H1 (cell line): ENCODE measurements at regions not wholly inside any gene's neighbourhood (a gene's known extent, or its start where the extent isn't known, plus 50 kb on each side); places are given as distances from the start of the nearest gene placed in this dataset.

Experiments used
- CTCF ChIA-PET: fragments of 300-600 bp; sonication (Branson Sonifier 250); formaldehyde crosslinking; loops from one replicate; lab custom pipeline; 2021; ENCODE audit not compliant: partially characterized antibody; lab: Charles Lee
- POLR2A ChIA-PET: fragments of 300-600 bp; sonication (Branson Sonifier 250); formaldehyde crosslinking; loops from one replicate; lab custom pipeline; 2021; ENCODE audit warnings: inconsistent platforms; ENCODE audit not compliant: partially characterized antibody; lab: Charles Lee
- DNase-seq, 2 experiments: peaks; one replicate each; pipeline versions ENCODE4 v3.0.0 to v3.0.0-alpha.2; 2010 to 2022; ENCODE audit warnings: low spot score in 2 of 2, low read depth in 1 of 2, mixed read lengths in 1 of 2
- FAIRE-seq: peaks from 2 replicates; lab custom pipeline; 2011; peaks lifted over from hg19 to GRCh38; lab: Jason Lieb, UNC
- H2AFZ ChIP-seq: 2 replicates; pipeline ENCODE4 v1.8.1; 2012; ENCODE audit warnings: low read length, inconsistent platforms
- H2AK5ac ChIP-seq: 2 replicates; pipeline ENCODE4 v1.6.1; 2013; ENCODE audit warnings: low read depth, low read length
- H2BK120ac ChIP-seq: replicated peaks from 2 replicates; pipeline ENCODE3; 2013; ENCODE audit warnings: low read depth, low read length, inconsistent platforms
- H2BK12ac ChIP-seq: 2 replicates; pipeline ENCODE4 v1.6.1; 2013; ENCODE audit warnings: low read depth, low read length
- H2BK15ac ChIP-seq: 2 replicates; pipeline ENCODE4 v1.6.1; 2013; ENCODE audit warnings: low read length
- H2BK20ac ChIP-seq: 2 replicates; pipeline ENCODE4 v1.6.1; 2013; ENCODE audit warnings: low read length
- H2BK5ac ChIP-seq: 2 replicates; pipeline ENCODE4 v1.6.1; 2013; ENCODE audit warnings: low read depth, low read length
- H3K14ac ChIP-seq: 2 replicates; pipeline ENCODE4 v1.6.1; 2013; ENCODE audit warnings: inconsistent platforms; ENCODE audit not compliant: insufficient read length
- H3K18ac ChIP-seq: 2 replicates; pipeline ENCODE4 v1.6.1; 2013; ENCODE audit warnings: low read length; ENCODE audit errors: extremely low read depth
- H3K23ac ChIP-seq: 2 replicates; pipeline ENCODE4 v1.6.1; 2013; ENCODE audit warnings: inconsistent platforms; ENCODE audit not compliant: insufficient read length
- H3K23me2 ChIP-seq: 2 replicates; pipeline ENCODE4 v1.6.1; 2013; ENCODE audit warnings: low read depth, low read length
- H3K27ac ChIP-seq: 2 replicates; pipeline ENCODE4 v1.6.1; 2011; ENCODE audit warnings: low read depth, low read length, inconsistent platforms
- H3K27me3 ChIP-seq, 4 experiments: replicated peaks in 1 of 4; 1 replicate in 1 of 4; 2 replicates in 3 of 4; pipeline versions ENCODE4 v1.6.1 to v1.8.1; 2011 to 2013; ENCODE audit warnings: low read length in 3 of 4, mild to moderate bottlenecking in 3 of 4, inconsistent platforms in 2 of 4, mixed read lengths in 2 of 4, moderate library complexity in 1 of 4; ENCODE audit not compliant: control insufficient read depth in 3 of 4, insufficient read depth in 3 of 4; ENCODE audit errors: extremely low read depth in 1 of 4
- H3K36me3 ChIP-seq, 4 experiments: 2 replicates each; pipeline versions ENCODE4 v1.6.1 to v1.8.1; 2011 to 2013; ENCODE audit warnings: mild to moderate bottlenecking in 4 of 4, low read length in 3 of 4, moderate library complexity in 2 of 4, control low read depth in 1 of 4, inconsistent platforms in 1 of 4; ENCODE audit not compliant: insufficient read depth in 4 of 4, control insufficient read depth in 2 of 4
- H3K4ac ChIP-seq: replicated peaks from 2 replicates; pipeline ENCODE3; 2013; ENCODE audit warnings: low read length, low read depth, mixed read lengths, inconsistent platforms; ENCODE audit not compliant: insufficient read length
- H3K4me1 ChIP-seq, 4 experiments: replicated peaks in 1 of 4; 1 replicate in 1 of 4; 2 replicates in 3 of 4; pipeline versions ENCODE4 v1.6.1 to v1.8.1; 2011 to 2013; ENCODE audit warnings: low read length in 3 of 4, inconsistent platforms in 2 of 4, mixed read lengths in 1 of 4; ENCODE audit not compliant: insufficient read depth in 4 of 4, control insufficient read depth in 3 of 4
- H3K4me2 ChIP-seq, 2 experiments: 2 replicates each; pipeline versions ENCODE4 v1.6.1 to v1.8.1; 2011 to 2013; ENCODE audit warnings: low read depth in 2 of 2, low read length in 2 of 2, control low read depth in 1 of 2, inconsistent platforms in 1 of 2, mild to moderate bottlenecking in 1 of 2; ENCODE audit not compliant: insufficient read depth in 1 of 2
- H3K4me3 ChIP-seq, 4 experiments: fragments of 200-600, 300-600 bp in 1 of 4; sonication (generic), shearing (Covaris generic), sonication (Bioruptor Twin) in 1 of 4; 2 replicates each; pipeline versions ENCODE4 v1.5.1 to v1.8.1; 2011 to 2016; ENCODE audit warnings: low read length in 4 of 4, low read depth in 3 of 4, control low read depth in 2 of 4, inconsistent platforms in 2 of 4, mild to moderate bottlenecking in 2 of 4, mixed read lengths in 1 of 4, moderate library complexity in 1 of 4; ENCODE audit not compliant: insufficient read depth in 2 of 4; ENCODE audit errors: extremely low read depth in 1 of 4
- H3K56ac ChIP-seq: replicated peaks from 2 replicates; pipeline ENCODE3; 2013; ENCODE audit warnings: low read depth, mild to moderate bottlenecking, mixed read lengths, low read length, inconsistent platforms; ENCODE audit not compliant: insufficient read length
- H3K79me1 ChIP-seq: 2 replicates; pipeline ENCODE4 v1.6.1; 2013; ENCODE audit warnings: low read depth, low read length, control low read depth
- H3K79me2 ChIP-seq, 2 experiments: 2 replicates each; pipeline versions ENCODE4 v1.6.1 to v1.8.1; 2012 to 2013; ENCODE audit warnings: low read length in 2 of 2, mild to moderate bottlenecking in 2 of 2, inconsistent platforms in 1 of 2; ENCODE audit not compliant: insufficient read depth in 2 of 2, control insufficient read depth in 1 of 2
- H3K9ac ChIP-seq, 4 experiments: replicated peaks in 1 of 4; 1 replicate in 1 of 4; 2 replicates in 3 of 4; pipeline versions ENCODE4 v1.6.1 to v1.8.1; 2011 to 2013; ENCODE audit warnings: low read depth in 3 of 4, low read length in 3 of 4, control low read depth in 2 of 4, mild to moderate bottlenecking in 2 of 4, moderate library complexity in 2 of 4, inconsistent platforms in 1 of 4; ENCODE audit errors: extremely low read depth in 1 of 4
- H3K9me3 ChIP-seq, 2 experiments: 2 replicates each; pipeline versions ENCODE4 v1.6.1 to v1.8.1; 2012 to 2013; ENCODE audit warnings: mild to moderate bottlenecking in 2 of 2, moderate library complexity in 2 of 2, control low read depth in 1 of 2, inconsistent platforms in 1 of 2, low read depth in 1 of 2, low read length in 1 of 2, mixed read lengths in 1 of 2; ENCODE audit not compliant: insufficient read depth in 2 of 2
- H4K20me1 ChIP-seq, 2 experiments: replicated peaks in 1 of 2; 2 replicates each; pipeline versions ENCODE3 to v1.8.1; 2011 to 2013; ENCODE audit warnings: inconsistent platforms in 2 of 2, low read length in 2 of 2, mild to moderate bottlenecking in 1 of 2; ENCODE audit not compliant: insufficient read depth in 2 of 2, control insufficient read depth in 1 of 2
- H4K5ac ChIP-seq: 2 replicates; pipeline ENCODE4 v1.6.1; 2013; ENCODE audit warnings: low read length, low read depth, mixed read lengths, inconsistent platforms; ENCODE audit not compliant: insufficient read length
- H4K8ac ChIP-seq: 2 replicates; pipeline ENCODE4 v1.8.0; 2013; ENCODE audit warnings: mild to moderate bottlenecking, moderate library complexity, low read length, inconsistent platforms; ENCODE audit not compliant: insufficient read depth; ENCODE audit errors: extremely low read depth
- H4K91ac ChIP-seq: replicated peaks from 2 replicates; pipeline ENCODE3; 2013; ENCODE audit warnings: low read length, mixed read lengths, inconsistent platforms; ENCODE audit not compliant: insufficient read length
- ATF2 ChIP-seq: IDR thresholded peaks from 2 replicates; pipeline ENCODE4 v1.6.1; 2012; ENCODE audit warnings: low read length, inconsistent platforms
- CEBPB ChIP-seq: IDR thresholded peaks from 2 replicates; pipeline ENCODE4 v1.6.1; 2012; ENCODE audit warnings: low read depth, low read length
- CTBP2 ChIP-seq: IDR thresholded peaks from 2 replicates; pipeline ENCODE4 v1.7.0; 2011; ENCODE audit warnings: borderline replicate concordance, mild to moderate bottlenecking, moderate library complexity, mixed read lengths, low read length; ENCODE audit not compliant: insufficient read depth, insufficient read length
- EZH2 ChIP-seq: fragments of 200-600 bp; sonication (generic); IDR thresholded peaks from 2 replicates; pipeline ENCODE4 v1.7.1; 2012; ENCODE audit warnings: low read depth, mild to moderate bottlenecking, moderate library complexity, low read length, inconsistent platforms; ENCODE audit not compliant: severe bottlenecking
- GABPA ChIP-seq: IDR thresholded peaks from 2 replicates; pipeline ENCODE4 v1.6.1; 2011; ENCODE audit warnings: mild to moderate bottlenecking, low read length, moderate library complexity, borderline replicate concordance; ENCODE audit not compliant: insufficient read depth
- GTF2F1 ChIP-seq: IDR thresholded peaks from 2 replicates; pipeline ENCODE4 v1.6.1; 2012; ENCODE audit warnings: low read depth, low read length, improper control_type of control experiment, borderline replicate concordance
- KDM5A ChIP-seq: fragments of 200-600 bp; IDR thresholded peaks from 2 replicates; pipeline ENCODE4 v1.7.1; 2012; ENCODE audit warnings: mild to moderate bottlenecking, low read length, inconsistent platforms, mixed read lengths
- MAX ChIP-seq: IDR thresholded peaks from 2 replicates; pipeline ENCODE4 v1.6.1; 2012; ENCODE audit warnings: inconsistent platforms
- SAP30 ChIP-seq: fragments of 300-600 bp; sonication (generic); IDR thresholded peaks from 2 replicates; pipeline ENCODE4 v1.7.1; 2012; ENCODE audit warnings: low read length, moderate library complexity, mild to moderate bottlenecking, inconsistent platforms; ENCODE audit not compliant: insufficient read depth, insufficient replicate concordance
- SIX5 ChIP-seq: IDR thresholded peaks from 2 replicates; pipeline ENCODE4 v1.6.1; 2011; ENCODE audit warnings: mild to moderate bottlenecking, low read depth, low read length
- YY1 ChIP-seq: IDR thresholded peaks from 2 replicates; pipeline ENCODE4 v1.6.1; 2011; ENCODE audit warnings: low read depth, mild to moderate bottlenecking, low read length
- WGBS, 2 experiments: shearing (Covaris generic) in 1 of 2; methylation state at CpG; one replicate each; pipeline versions ENCODE4 v1.1.6 to v1.1.7; 2013 to 2015; ENCODE audit warnings: low lambda C conversion rate in 2 of 2, mixed read lengths in 2 of 2, inconsistent platforms in 1 of 2, low coverage in 1 of 2, missing lambda C conversion rate in 1 of 2; ENCODE audit not compliant: insufficient replicate concordance in 2 of 2, insufficient coverage in 1 of 2, insufficient read length in 1 of 2; ENCODE audit errors: extremely low coverage in 1 of 2, missing lambda C conversion rate in 1 of 2; 5-methylcytosine and 5-hydroxymethylcytosine counted together

GRCh38 chr10:89946106-89946505 lies 244.7 kb downstream of the KIF20B start:
- 89% methylated on average over 3 of the region's 3 CpGs; no CpG with 5 or more reads in 1 of the 2 experiments for WGBS, 2 experiments
- Histone ChIP-seq H3K9me3 (no peaks in the 10 kb centered on the region), H2AK5ac (no peak overlapping the region), H3K4me1 (no peaks in the 10 kb centered on the region), H2BK15ac (no peak overlapping the region), H3K9ac (no peak overlapping the region), H2BK120ac (no peak overlapping the region), H4K8ac (no peak overlapping the region), H3K27me3 (no peaks in the 10 kb centered on the region), H3K23me2 (no peaks in the 10 kb centered on the region; the same call in 1 of the 2 replicates), H3K4me2 (no peak overlapping the region), H4K5ac (no peak overlapping the region), H4K20me1 (no peaks in the 10 kb centered on the region), H2BK20ac (no peak overlapping the region), H3K79me2 (no peaks in the 10 kb centered on the region), H3K14ac (no peak overlapping the region), H3K79me1 (no peaks in the 10 kb centered on the region), H3K27ac (no peak overlapping the region), H2AFZ (no peak overlapping the region), H3K36me3 (no peaks in the 10 kb centered on the region), H2BK12ac (no peak overlapping the region), H3K4me3 (no peak overlapping the region), H3K23ac (no peak overlapping the region), H3K56ac (no peak overlapping the region), H2BK5ac (no peak overlapping the region), H3K4ac (no peak overlapping the region), H3K18ac (no peak overlapping the region), H4K91ac (no peak overlapping the region)
- DNase-seq (no peak), FAIRE-seq (no peak)
- CTCF ChIA-PET = interaction anchor here (2.4 kb wide), 1 partner anchor 8 kb away, joined by 9 read pairs; no protein-coding TSS in a partner anchor
- POLR2A ChIA-PET = no interaction called here
- no peak for TF ChIP-seq CTBP2
- TF ChIP-seq KDM5A = no peak
- TF ChIP-seq GTF2F1 = no peak
- no peak for TF ChIP-seq CEBPB
- TF ChIP-seq ATF2 = no peak
- TF ChIP-seq YY1 = no peak
- TF ChIP-seq EZH2 = no peak
- no peak for TF ChIP-seq MAX
- no peak for TF ChIP-seq SIX5
- TF ChIP-seq GABPA = no peak
- no peak for TF ChIP-seq SAP30
